ENCODE measurements at regions not wholly inside any gene's neighbourhood (a gene's known extent, or its start where the extent isn't known, plus 50 kb on each side); places are given as distances from the start of the nearest gene placed in this dataset.

DNA sequence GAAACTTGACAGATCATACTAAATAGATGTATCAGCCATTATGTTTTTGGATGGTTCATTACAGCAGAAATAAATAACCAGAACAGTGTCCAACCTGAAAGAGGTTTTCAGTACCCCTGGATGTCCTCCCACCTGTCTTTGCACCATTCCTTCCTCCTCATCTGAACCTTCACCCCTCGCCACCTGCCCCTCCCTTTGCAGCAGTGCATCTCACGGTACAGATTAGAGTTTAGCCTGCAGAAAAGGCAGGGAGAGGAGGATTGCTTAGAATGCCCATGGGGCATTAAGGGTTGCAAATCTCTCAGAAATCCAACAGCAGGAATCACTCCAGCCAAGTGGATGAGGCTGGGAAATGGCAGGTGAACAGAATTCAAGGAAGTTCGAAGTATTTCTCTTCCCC is 155.0 kb downstream of the HS3ST2 start:
- H3K36me3 ChIP-seq (replicated peaks in 1 of 2; ENCODE audit: control extremely low read depth in 1 of 2, control insufficient read depth in 1 of 2, extremely low read depth in 1 of 2, insufficient read depth in 2 of 2, low read length in 1 of 2): no peaks in the 10 kb centered on the region

DNA sequence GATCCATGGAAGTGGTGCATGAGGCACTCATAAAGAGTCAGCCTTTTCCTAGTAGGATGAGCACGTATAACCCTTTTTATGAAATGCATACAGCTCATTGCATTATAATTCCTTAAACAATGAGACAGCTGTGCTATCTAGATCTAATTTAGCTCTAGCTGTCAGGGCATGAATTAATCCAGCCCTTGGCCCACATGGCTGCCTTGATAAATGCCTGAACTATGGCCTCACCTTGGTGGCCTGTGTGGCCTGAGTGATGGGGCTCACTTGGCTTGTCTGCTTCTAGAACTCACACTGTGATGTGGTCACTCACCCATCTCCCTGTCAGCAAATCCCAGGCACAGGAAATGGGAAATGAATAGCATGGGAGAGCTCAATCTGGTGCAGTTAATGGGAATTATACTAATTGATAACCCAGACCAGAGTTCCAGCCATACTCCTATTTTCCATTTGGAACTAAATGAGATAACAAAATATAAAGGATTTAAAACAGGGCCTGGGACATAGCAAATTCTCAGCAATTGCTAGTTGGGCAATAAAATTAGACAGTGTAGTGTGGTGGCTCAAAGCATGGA is 153.6 kb downstream of the HS3ST2 start:
- DNase-seq (no peak), ATAC-seq (ENCODE audit: low read depth) (no peak)
- H3K27ac Mint-ChIP-seq: no peak overlapping the region
- Histone ChIP-seq H3K27ac (ENCODE audit: low read length in 2 of 2) (no peak overlapping the region), H3K4me2 (replicated peaks; ENCODE audit: low read depth, low read length, poor library complexity, severe bottlenecking) (no peak overlapping the region), H4K20me1 (ENCODE audit: control insufficient read depth, insufficient read depth, low read length, poor library complexity, severe bottlenecking) (no peaks in the 10 kb centered on the region), H3K36me3 (replicated peaks in 1 of 2; ENCODE audit: control extremely low read depth in 1 of 2, control insufficient read depth in 1 of 2, extremely low read depth in 1 of 2, insufficient read depth in 2 of 2, low read length in 1 of 2) (no peaks in the 10 kb centered on the region), H3K27me3 (replicated peaks in 1 of 4; ENCODE audit: control extremely low read depth in 1 of 4, control insufficient read depth in 3 of 4, insufficient read depth in 4 of 4, low read length in 3 of 4) (peaks cover 0 to 11% (median 5%) of the 10 kb centered on the region in 4 experiments), H3K9me3 (ENCODE audit: control extremely low read depth in 1 of 3, control insufficient read depth in 2 of 3, insufficient read depth in 1 of 3, low read length in 2 of 3) (no peaks in the 10 kb centered on the region), H3K4me3 (ENCODE audit: control extremely low read depth in 1 of 5, extremely low read depth in 1 of 5, insufficient read depth in 1 of 5, low read depth in 2 of 5, low read length in 4 of 5) (no peak overlapping the region), H3K79me2 (ENCODE audit: control insufficient read depth, insufficient read depth, low read length) (no peaks in the 10 kb centered on the region), H2AFZ (ENCODE audit: insufficient read depth, low read depth, low read length, poor library complexity, severe bottlenecking) (no peak overlapping the region), H3K4me1 (ENCODE audit: control insufficient read depth in 2 of 2, insufficient read depth in 2 of 2, low read length in 2 of 2) (no peaks in the 10 kb centered on the region), H3K9ac (ENCODE audit: low read length) (no peak overlapping the region)
- ChIA-PET POLR2A (no interaction called here), CTCF (interaction anchor here (1.6 kb wide), 1 partner anchor 10 kb away, joined by 4 read pairs; no protein-coding TSS in a partner anchor)
- peaks cover 2% of the 10 kb centered on the region for H3K9me3 Mint-ChIP-seq (ENCODE audit: insufficient read depth)
- no peaks in the 10 kb centered on the region for H3K4me1 Mint-ChIP-seq
- H3K4me3 Mint-ChIP-seq: no peak overlapping the region
- no CpG with 5 or more reads among the region's 1 CpG for WGBS (ENCODE audit: insufficient coverage)
- no peak for TF ChIP-seq EZH2 (IDR thresholded peaks at IDR 0.05; ENCODE audit: borderline replicate concordance, insufficient read depth, low read depth, low read length, poor library complexity, severe bottlenecking)
- intact Hi-C loops (cut with micrococcal nuclease): no loop called here
- H3K27me3 Mint-ChIP-seq: peaks cover 56% of the 10 kb centered on the region

More for the DNA sequence above, 155.0 kb downstream of the HS3ST2 start:
- Histone ChIP-seq H3K27me3 (replicated peaks in 1 of 4; ENCODE audit: control extremely low read depth in 1 of 4, control insufficient read depth in 3 of 4, insufficient read depth in 4 of 4, low read length in 3 of 4) (peaks cover 0 to 11% (median 5%) of the 10 kb centered on the region in 4 experiments), H3K4me1 (ENCODE audit: control insufficient read depth in 2 of 2, insufficient read depth in 2 of 2, low read length in 2 of 2) (no peaks in the 10 kb centered on the region), H4K20me1 (ENCODE audit: control insufficient read depth, insufficient read depth, low read length, poor library complexity, severe bottlenecking) (no peaks in the 10 kb centered on the region), H3K27ac (ENCODE audit: low read length in 2 of 2) (no peak overlapping the region), H3K79me2 (ENCODE audit: control insufficient read depth, insufficient read depth, low read length) (no peaks in the 10 kb centered on the region), H3K9me3 (ENCODE audit: control extremely low read depth in 1 of 3, control insufficient read depth in 2 of 3, insufficient read depth in 1 of 3, low read length in 2 of 3) (no peaks in the 10 kb centered on the region), H3K4me3 (ENCODE audit: control extremely low read depth in 1 of 5, extremely low read depth in 1 of 5, insufficient read depth in 1 of 5, low read depth in 2 of 5, low read length in 4 of 5) (no peak overlapping the region), H3K4me2 (replicated peaks; ENCODE audit: low read depth, low read length, poor library complexity, severe bottlenecking) (no peak overlapping the region), H2AFZ (ENCODE audit: insufficient read depth, low read depth, low read length, poor library complexity, severe bottlenecking) (no peak overlapping the region), H3K9ac (ENCODE audit: low read length) (no peak overlapping the region)
- DNase-seq: no peak
- ChIA-PET POLR2A (no interaction called here), CTCF (interaction anchor here (0.6 kb wide), 1 partner anchor 283 kb away, joined by 3 read pairs; no protein-coding TSS in a partner anchor)
- ATAC-seq (ENCODE audit: low read depth): no peak
- WGBS (ENCODE audit: insufficient coverage): no CpG with 5 or more reads among the region's 3 CpGs
- intact Hi-C loops (cut with micrococcal nuclease): no loop called here
- H3K27me3 Mint-ChIP-seq: peaks cover 57% of the 10 kb centered on the region
- TF ChIP-seq EZH2 (IDR thresholded peaks at IDR 0.05; ENCODE audit: borderline replicate concordance, insufficient read depth, low read depth, low read length, poor library complexity, severe bottlenecking): no peak
- TF ChIP-seq CTCF (IDR thresholded peaks at IDR 0.05): no peak
- H3K4me3 Mint-ChIP-seq: no peak overlapping the region
- H3K4me1 Mint-ChIP-seq: no peaks in the 10 kb centered on the region
- peaks cover 2% of the 10 kb centered on the region for H3K9me3 Mint-ChIP-seq (ENCODE audit: insufficient read depth)
- no peak overlapping the region for H3K27ac Mint-ChIP-seq
